Nephron (organoid): ENCODE measurements at regions not wholly inside any gene's neighbourhood (a gene's known extent, or its start where the extent isn't known, plus 50 kb on each side); places are given as distances from the start of the nearest gene placed in this dataset.

Source experiments
- H3K27ac Mint-ChIP-seq, 3 experiments: 2 replicates each; pipeline ENCODE4 v1.8.0; 2020; ENCODE audit warnings: mixed read lengths in 3 of 3, mild to moderate bottlenecking in 2 of 3, moderate library complexity in 1 of 3
- H3K27me3 Mint-ChIP-seq: 2 replicates; pipeline ENCODE4 v1.8.0; 2021; ENCODE audit warnings: low read depth, mild to moderate bottlenecking, moderate library complexity, mixed read lengths
- H3K36me3 Mint-ChIP-seq: 2 replicates; pipeline ENCODE4 v1.8.0; 2020; ENCODE audit warnings: low read depth, mixed read lengths
- H3K4me1 Mint-ChIP-seq: 2 replicates; pipeline ENCODE4 v1.8.0; 2020; ENCODE audit warnings: mixed read lengths
- H3K4me3 Mint-ChIP-seq, 3 experiments: 2 replicates each; pipeline ENCODE4 v1.8.0; 2020; ENCODE audit warnings: mild to moderate bottlenecking in 3 of 3, mixed read lengths in 3 of 3, moderate library complexity in 2 of 3
- H3K9me3 Mint-ChIP-seq: 2 replicates; pipeline ENCODE4 v1.8.0; 2020; ENCODE audit warnings: mixed read lengths
- TF ChIP-seq, protein P1 (sequence below), 3 experiments: fragments of 200-600 bp; sonication (generic); IDR thresholded peaks; one replicate each; pipeline ENCODE4 v1.5.0; 2021; ENCODE audit warnings: antibody characterized with exemption in 3 of 3; ENCODE audit not compliant: unreplicated experiment in 3 of 3

DNA sequence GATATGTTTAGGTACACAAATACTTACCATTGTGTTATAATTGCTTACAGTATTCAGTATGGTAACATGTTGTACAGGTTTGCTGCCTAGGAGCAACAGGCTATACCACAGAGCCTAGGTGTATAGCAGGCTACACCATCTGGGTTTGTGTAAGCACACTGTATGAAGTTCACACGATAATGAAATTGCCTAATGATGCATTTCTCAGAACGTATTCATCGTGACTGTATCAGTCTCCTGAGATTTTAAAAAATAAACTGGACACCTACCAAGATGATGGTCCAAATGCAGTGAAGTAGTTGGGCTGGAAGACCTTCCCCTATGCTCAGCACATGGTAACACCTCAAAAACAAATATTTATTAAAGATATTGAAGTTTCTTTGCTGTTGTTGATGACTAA, 103.3 kb upstream of the NFIB start:
- Mint-ChIP-seq H3K4me3 (no peak overlapping the region), H3K4me1 (peaks cover 47% of the 10 kb centered on the region), H3K36me3 (peaks cover 3% of the 10 kb centered on the region), H3K27me3 (no peaks in the 10 kb centered on the region), H3K27ac (peak overlapping the region; percentile 33 to 100 (median 100)), H3K9me3 (peaks cover 3% of the 10 kb centered on the region)
- TF ChIP-seq, protein P1, sequence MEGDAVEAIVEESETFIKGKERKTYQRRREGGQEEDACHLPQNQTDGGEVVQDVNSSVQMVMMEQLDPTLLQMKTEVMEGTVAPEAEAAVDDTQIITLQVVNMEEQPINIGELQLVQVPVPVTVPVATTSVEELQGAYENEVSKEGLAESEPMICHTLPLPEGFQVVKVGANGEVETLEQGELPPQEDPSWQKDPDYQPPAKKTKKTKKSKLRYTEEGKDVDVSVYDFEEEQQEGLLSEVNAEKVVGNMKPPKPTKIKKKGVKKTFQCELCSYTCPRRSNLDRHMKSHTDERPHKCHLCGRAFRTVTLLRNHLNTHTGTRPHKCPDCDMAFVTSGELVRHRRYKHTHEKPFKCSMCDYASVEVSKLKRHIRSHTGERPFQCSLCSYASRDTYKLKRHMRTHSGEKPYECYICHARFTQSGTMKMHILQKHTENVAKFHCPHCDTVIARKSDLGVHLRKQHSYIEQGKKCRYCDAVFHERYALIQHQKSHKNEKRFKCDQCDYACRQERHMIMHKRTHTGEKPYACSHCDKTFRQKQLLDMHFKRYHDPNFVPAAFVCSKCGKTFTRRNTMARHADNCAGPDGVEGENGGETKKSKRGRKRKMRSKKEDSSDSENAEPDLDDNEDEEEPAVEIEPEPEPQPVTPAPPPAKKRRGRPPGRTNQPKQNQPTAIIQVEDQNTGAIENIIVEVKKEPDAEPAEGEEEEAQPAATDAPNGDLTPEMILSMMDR (IDR thresholded peaks at IDR 0.05; ENCODE audit: unreplicated experiment in 3 of 3): no peak

DNA sequence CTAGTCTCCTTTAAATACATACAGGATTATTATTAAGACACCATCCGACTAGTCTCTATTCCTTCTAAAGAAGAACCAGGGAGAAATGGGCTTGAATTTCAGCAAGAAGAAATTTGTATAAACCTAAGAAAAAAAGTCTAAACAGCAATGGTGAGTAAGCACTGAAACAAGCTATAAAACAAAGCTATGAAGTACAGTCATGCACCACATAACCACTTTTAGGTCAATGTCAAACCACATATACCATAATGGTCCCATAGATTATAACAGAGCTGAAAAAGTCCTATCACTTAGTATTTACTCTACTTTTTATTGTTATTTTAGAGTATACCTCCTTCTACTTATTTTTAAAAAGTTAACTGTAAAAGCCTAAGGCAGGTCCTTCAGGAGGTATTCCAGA, 102.0 kb upstream of the NFIB start:
- H3K4me1 Mint-ChIP-seq: peaks cover 36% of the 10 kb centered on the region
- peaks cover 3% of the 10 kb centered on the region for H3K36me3 Mint-ChIP-seq
- TF ChIP-seq, protein P1 (IDR thresholded peaks at IDR 0.05; ENCODE audit: unreplicated experiment in 3 of 3): no peak
- peak overlapping the region in 1 of 3 experiments; percentile 66 for H3K27ac Mint-ChIP-seq
- no peak overlapping the region for H3K4me3 Mint-ChIP-seq
- H3K9me3 Mint-ChIP-seq: peaks cover 3% of the 10 kb centered on the region
- H3K27me3 Mint-ChIP-seq: no peaks in the 10 kb centered on the region

DNA sequence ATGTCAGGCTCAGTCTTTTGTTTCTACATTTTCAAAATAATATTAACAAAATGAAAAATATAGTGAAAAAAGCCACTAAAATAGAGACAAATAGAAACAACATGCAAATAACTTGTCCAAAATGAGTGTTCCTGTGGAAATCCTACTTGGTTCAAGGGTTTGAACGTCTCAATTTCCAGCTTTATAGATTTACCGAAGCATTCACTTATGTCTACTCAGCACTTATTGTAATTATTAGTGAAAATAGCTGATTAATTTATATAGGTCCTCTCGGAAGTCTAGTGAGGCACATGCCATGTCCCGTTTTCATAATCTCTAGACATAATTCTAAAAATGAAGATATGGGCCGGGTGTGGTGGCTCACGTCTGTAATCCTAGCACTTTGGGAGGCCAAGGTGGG, 99.9 kb upstream of the NFIB start:
- Mint-ChIP-seq H3K4me1 (peaks cover 30% of the 10 kb centered on the region), H3K36me3 (peaks cover 3% of the 10 kb centered on the region), H3K27ac (no peak overlapping the region), H3K27me3 (no peaks in the 10 kb centered on the region), H3K4me3 (no peak overlapping the region), H3K9me3 (peaks cover 3% of the 10 kb centered on the region)
- TF ChIP-seq, protein P1 (IDR thresholded peaks at IDR 0.05; ENCODE audit: unreplicated experiment in 3 of 3): no peak

DNA sequence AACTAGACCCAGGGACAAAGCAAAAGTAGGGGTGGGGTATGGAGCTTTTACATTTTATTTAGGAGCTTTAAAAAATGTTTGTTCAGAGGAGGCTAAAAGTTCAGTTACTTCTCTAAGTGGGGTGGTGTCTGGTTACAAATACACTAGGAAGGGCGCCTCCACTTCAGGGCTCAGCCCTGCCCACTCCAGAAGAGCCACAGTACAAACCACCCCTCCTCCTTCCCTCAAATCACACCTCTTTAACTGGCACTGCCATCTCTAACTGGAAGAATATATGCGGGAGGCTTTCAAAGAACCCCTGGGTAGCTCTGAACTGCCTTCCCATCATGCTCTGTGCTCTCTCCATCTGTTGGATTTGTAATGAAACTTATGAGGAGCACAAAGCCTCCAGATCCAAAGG, 98.8 kb upstream of the NFIB start:
- Mint-ChIP-seq H3K4me1 (peaks cover 21% of the 10 kb centered on the region), H3K27me3 (no peaks in the 10 kb centered on the region), H3K27ac (peak overlapping the region; percentile 42 to 56 (median 44)), H3K36me3 (no peaks in the 10 kb centered on the region), H3K9me3 (peaks cover 3% of the 10 kb centered on the region), H3K4me3 (no peak overlapping the region)
- TF ChIP-seq, protein P1 (IDR thresholded peaks at IDR 0.05; ENCODE audit: unreplicated experiment in 3 of 3): no peak

DNA sequence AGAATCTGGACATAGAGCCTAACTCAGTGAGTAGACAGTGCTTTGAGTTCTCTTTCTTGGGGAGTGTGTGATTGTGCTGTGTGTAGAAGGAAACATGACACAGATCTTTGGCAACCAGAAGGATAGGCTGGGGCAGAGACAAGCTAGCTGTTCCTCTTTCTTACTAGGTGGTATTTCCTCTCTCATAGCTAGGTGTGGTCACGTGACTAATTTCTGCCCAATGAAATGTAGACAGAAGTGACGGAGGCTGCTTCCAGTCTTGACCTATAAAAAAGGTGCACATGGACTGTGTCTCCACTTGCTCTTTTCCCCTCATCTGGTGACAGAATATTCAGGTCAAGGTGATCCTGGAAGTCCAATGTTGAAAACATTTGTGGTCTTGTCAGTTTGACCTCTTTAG, 92.5 kb upstream of the NFIB start:
- H3K4me3 Mint-ChIP-seq: no peak overlapping the region
- peaks cover 9% of the 10 kb centered on the region for H3K9me3 Mint-ChIP-seq
- TF ChIP-seq, protein P1 (IDR thresholded peaks at IDR 0.05; ENCODE audit: unreplicated experiment in 3 of 3): no peak
- peaks cover 31% of the 10 kb centered on the region for H3K4me1 Mint-ChIP-seq
- peak overlapping the region in 1 of 3 experiments; percentile 18 for H3K27ac Mint-ChIP-seq
- no peaks in the 10 kb centered on the region for H3K36me3 Mint-ChIP-seq
- H3K27me3 Mint-ChIP-seq: peaks cover 6% of the 10 kb centered on the region

DNA sequence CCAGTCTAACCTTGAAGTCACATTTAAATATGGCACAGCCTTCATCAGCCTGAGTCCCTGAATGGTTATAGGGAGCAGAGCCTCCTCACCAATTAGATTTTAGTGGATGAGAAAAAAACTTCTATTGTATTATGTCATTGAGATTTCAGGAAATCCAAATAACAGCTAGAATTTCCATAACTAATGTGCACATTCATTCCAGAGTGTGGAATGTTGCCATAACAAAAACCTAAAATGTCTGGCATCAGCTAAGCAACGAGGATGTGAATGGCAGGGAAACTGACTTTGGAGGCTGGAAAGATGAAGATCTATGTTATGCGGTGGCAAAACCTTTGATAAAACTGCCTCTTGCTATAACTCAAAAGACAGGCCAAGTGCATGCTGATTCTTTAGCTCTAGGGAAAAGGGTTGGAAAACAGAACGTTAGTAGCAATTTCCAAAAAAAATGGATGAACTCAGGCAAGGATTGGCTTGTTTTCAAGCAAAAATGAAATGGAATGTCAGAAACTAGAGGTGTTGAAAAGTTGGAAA, 91.3 kb upstream of the NFIB start:
- H3K4me3 Mint-ChIP-seq: no peak overlapping the region
- H3K9me3 Mint-ChIP-seq: peaks cover 9% of the 10 kb centered on the region

More for the DNA sequence above, 91.3 kb upstream of the NFIB start:
- H3K36me3 Mint-ChIP-seq: no peaks in the 10 kb centered on the region
- H3K4me1 Mint-ChIP-seq: peaks cover 39% of the 10 kb centered on the region
- H3K27ac Mint-ChIP-seq: peak overlapping the region in 2 of 3 experiments; percentile 37 to 53
- TF ChIP-seq, protein P1 (IDR thresholded peaks at IDR 0.05; ENCODE audit: unreplicated experiment in 3 of 3): no peak
- peaks cover 6% of the 10 kb centered on the region for H3K27me3 Mint-ChIP-seq
